ENCODE measurements at regions not wholly inside any gene's neighbourhood (a gene's known extent, or its start where the extent isn't known, plus 50 kb on each side); places are given as distances from the start of the nearest gene placed in this dataset.

- TF ChIP-seq, protein P1, sequence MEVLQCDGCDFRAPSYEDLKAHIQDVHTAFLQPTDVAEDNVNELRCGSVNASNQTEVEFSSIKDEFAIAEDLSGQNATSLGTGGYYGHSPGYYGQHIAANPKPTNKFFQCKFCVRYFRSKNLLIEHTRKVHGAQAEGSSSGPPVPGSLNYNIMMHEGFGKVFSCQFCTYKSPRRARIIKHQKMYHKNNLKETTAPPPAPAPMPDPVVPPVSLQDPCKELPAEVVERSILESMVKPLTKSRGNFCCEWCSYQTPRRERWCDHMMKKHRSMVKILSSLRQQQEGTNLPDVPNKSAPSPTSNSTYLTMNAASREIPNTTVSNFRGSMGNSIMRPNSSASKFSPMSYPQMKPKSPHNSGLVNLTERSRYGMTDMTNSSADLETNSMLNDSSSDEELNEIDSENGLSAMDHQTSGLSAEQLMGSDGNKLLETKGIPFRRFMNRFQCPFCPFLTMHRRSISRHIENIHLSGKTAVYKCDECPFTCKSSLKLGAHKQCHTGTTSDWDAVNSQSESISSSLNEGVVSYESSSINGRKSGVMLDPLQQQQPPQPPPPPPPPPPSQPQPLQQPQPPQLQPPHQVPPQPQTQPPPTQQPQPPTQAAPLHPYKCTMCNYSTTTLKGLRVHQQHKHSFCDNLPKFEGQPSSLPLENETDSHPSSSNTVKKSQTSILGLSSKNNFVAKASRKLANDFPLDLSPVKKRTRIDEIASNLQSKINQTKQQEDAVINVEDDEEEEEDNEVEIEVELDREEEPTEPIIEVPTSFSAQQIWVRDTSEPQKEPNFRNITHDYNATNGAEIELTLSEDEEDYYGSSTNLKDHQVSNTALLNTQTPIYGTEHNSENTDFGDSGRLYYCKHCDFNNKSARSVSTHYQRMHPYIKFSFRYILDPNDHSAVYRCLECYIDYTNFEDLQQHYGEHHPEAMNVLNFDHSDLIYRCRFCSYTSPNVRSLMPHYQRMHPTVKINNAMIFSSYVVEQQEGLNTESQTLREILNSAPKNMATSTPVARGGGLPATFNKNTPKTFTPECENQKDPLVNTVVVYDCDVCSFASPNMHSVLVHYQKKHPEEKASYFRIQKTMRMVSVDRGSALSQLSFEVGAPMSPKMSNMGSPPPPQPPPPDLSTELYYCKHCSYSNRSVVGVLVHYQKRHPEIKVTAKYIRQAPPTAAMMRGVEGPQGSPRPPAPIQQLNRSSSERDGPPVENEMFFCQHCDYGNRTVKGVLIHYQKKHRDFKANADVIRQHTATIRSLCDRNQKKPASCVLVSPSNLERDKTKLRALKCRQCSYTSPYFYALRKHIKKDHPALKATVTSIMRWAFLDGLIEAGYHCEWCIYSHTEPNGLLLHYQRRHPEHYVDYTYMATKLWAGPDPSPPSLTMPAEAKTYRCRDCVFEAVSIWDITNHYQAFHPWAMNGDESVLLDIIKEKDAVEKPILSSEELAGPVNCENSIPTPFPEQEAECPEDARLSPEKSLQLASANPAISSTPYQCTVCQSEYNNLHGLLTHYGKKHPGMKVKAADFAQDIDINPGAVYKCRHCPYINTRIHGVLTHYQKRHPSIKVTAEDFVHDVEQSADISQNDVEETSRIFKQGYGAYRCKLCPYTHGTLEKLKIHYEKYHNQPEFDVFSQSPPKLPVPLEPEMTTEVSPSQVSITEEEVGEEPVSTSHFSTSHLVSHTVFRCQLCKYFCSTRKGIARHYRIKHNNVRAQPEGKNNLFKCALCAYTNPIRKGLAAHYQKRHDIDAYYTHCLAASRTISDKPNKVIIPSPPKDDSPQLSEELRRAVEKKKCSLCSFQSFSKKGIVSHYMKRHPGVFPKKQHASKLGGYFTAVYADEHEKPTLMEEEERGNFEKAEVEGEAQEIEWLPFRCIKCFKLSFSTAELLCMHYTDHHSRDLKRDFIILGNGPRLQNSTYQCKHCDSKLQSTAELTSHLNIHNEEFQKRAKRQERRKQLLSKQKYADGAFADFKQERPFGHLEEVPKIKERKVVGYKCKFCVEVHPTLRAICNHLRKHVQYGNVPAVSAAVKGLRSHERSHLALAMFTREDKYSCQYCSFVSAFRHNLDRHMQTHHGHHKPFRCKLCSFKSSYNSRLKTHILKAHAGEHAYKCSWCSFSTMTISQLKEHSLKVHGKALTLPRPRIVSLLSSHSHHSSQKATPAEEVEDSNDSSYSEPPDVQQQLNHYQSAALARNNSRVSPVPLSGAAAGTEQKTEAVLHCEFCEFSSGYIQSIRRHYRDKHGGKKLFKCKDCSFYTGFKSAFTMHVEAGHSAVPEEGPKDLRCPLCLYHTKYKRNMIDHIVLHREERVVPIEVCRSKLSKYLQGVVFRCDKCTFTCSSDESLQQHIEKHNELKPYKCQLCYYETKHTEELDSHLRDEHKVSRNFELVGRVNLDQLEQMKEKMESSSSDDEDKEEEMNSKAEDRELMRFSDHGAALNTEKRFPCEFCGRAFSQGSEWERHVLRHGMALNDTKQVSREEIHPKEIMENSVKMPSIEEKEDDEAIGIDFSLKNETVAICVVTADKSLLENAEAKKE (CRISPR knock-in tag; IDR thresholded peaks at IDR 0.05): no peak
- TF ChIP-seq STAT1 (IDR thresholded peaks at IDR 0.05; ENCODE audit: unreplicated experiment) (no peak), NANOG (IDR thresholded peaks at IDR 0.05; ENCODE audit: borderline replicate concordance) (no peak), CREB1 (CRISPR knock-in tag; IDR thresholded peaks at IDR 0.05; ENCODE audit: low read depth) (no peak), POLR2AphosphoS5 (IDR thresholded peaks at IDR 0.05; ENCODE audit: low read depth) (no peak), REST (IDR thresholded peaks at IDR 0.05; ENCODE audit: unreplicated experiment) (no peak), ZNF114 (CRISPR knock-in tag; IDR thresholded peaks at IDR 0.05) (no peak)
- TF ChIP-seq, protein P2, sequence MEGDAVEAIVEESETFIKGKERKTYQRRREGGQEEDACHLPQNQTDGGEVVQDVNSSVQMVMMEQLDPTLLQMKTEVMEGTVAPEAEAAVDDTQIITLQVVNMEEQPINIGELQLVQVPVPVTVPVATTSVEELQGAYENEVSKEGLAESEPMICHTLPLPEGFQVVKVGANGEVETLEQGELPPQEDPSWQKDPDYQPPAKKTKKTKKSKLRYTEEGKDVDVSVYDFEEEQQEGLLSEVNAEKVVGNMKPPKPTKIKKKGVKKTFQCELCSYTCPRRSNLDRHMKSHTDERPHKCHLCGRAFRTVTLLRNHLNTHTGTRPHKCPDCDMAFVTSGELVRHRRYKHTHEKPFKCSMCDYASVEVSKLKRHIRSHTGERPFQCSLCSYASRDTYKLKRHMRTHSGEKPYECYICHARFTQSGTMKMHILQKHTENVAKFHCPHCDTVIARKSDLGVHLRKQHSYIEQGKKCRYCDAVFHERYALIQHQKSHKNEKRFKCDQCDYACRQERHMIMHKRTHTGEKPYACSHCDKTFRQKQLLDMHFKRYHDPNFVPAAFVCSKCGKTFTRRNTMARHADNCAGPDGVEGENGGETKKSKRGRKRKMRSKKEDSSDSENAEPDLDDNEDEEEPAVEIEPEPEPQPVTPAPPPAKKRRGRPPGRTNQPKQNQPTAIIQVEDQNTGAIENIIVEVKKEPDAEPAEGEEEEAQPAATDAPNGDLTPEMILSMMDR (conservative IDR thresholded peaks at IDR 0.05; ENCODE audit: low read depth in 2 of 2): no peak
Observed at GRCh38 chr3:168485936-168486335, 390.2 kb upstream of the GOLIM4 start (continued).

Data from GM23338 (cell line).